HG03103 (cell line): ENCODE measurements at regions not wholly inside any gene's neighbourhood (a gene's known extent, or its start where the extent isn't known, plus 50 kb on each side); places are given as distances from the start of the nearest gene placed in this dataset.

Experiments
- ATAC-seq: cut with Tn5 transposase; IDR thresholded peaks from one replicate; pipeline ENCODE4 v1.9.1; 2021; ENCODE audit warnings: low read depth; ENCODE audit not compliant: unreplicated experiment

GRCh38 chr14:45400950-45401640 is 148.1 kb upstream of the MIS18BP1 start:
- no peak for ATAC-seq

- ATAC-seq = no peak
Measured at GRCh38 chr14:45400509-45400908, 147.5 kb upstream of the MIS18BP1 start.

- no peak for ATAC-seq
Measured at GRCh38 chr14:45381091-45381490, 128.1 kb upstream of the MIS18BP1 start.

- ATAC-seq = no peak
Measured at GRCh38 chr14:45377166-45377565, 124.2 kb upstream of the MIS18BP1 start.

GRCh38 chr14:45373877-45374276 is 120.9 kb upstream of the MIS18BP1 start:
- ATAC-seq = no peak

- ATAC-seq = no peak
Measured at GRCh38 chr14:45364565-45365156, 111.7 kb upstream of the MIS18BP1 start.

- no peak for ATAC-seq
Measured at GRCh38 chr14:45362505-45362904, 109.5 kb upstream of the MIS18BP1 start.

GRCh38 chr14:45361727-45362126 is 108.7 kb upstream of the MIS18BP1 start:
- ATAC-seq = no peak

- no peak for ATAC-seq
Measured at GRCh38 chr14:45359746-45360145, 106.7 kb upstream of the MIS18BP1 start.

- ATAC-seq = no peak
Measured at GRCh38 chr14:45332360-45332988, 79.5 kb upstream of the MIS18BP1 start.

- ATAC-seq = no peak
Measured at GRCh38 chr14:45308745-45309397, 55.9 kb upstream of the MIS18BP1 start.
